ENCODE measurements at regions not wholly inside any gene's neighbourhood (a gene's known extent, or its start where the extent isn't known, plus 50 kb on each side); places are given as distances from the start of the nearest gene placed in this dataset.
"Not testable (repeated sequence)": the region's sequence is repeated elsewhere in the genome, so short reads cannot be mapped to it uniquely, and the experiment has no call there.

- H3K4me3 ChIP-seq; intact Hi-C loops (cut with DNase I; ENCODE audit: low total_unique reads); H3K4me1 ChIP-seq; H3K9me3 ChIP-seq; H3K36me3 ChIP-seq; DNase-seq (ENCODE audit: low spot score in 2 of 2); H3K27me3 ChIP-seq: not testable (repeated sequence)
- peak overlapping the region in 1 of 2 donors; percentile 1 for H3K27ac ChIP-seq
These were observed 99.2 kb downstream of the ATP6V0E2 start for GRCh38 chr7:149972977-149973376.

- H3K27me3 ChIP-seq; H3K4me3 ChIP-seq; H3K9me3 ChIP-seq; intact Hi-C loops (cut with DNase I; ENCODE audit: low total_unique reads); H3K36me3 ChIP-seq; DNase-seq (ENCODE audit: low spot score in 2 of 2); H3K27ac ChIP-seq; H3K4me1 ChIP-seq: not testable (repeated sequence)
These were observed 99.9 kb downstream of the ATP6V0E2 start for GRCh38 chr7:149973681-149974080.

GRCh38 chr7:149975608-149976007 lies 101.8 kb downstream of the ATP6V0E2 start:
- H3K36me3 ChIP-seq; H3K4me1 ChIP-seq; H3K27me3 ChIP-seq; H3K4me3 ChIP-seq; intact Hi-C loops (cut with DNase I; ENCODE audit: low total_unique reads); H3K27ac ChIP-seq; DNase-seq (ENCODE audit: low spot score in 2 of 2); H3K9me3 ChIP-seq: not testable (repeated sequence)

GRCh38 chr7:149978537-149978936 lies 104.8 kb downstream of the ATP6V0E2 start:
- DNase-seq (ENCODE audit: low spot score in 2 of 2); H3K27me3 ChIP-seq; H3K27ac ChIP-seq; H3K36me3 ChIP-seq; intact Hi-C loops (cut with DNase I; ENCODE audit: low total_unique reads); H3K4me1 ChIP-seq; H3K4me3 ChIP-seq; H3K9me3 ChIP-seq: not testable (repeated sequence)

- H3K27ac ChIP-seq; H3K36me3 ChIP-seq; H3K4me3 ChIP-seq; H3K9me3 ChIP-seq; H3K4me1 ChIP-seq; H3K27me3 ChIP-seq; intact Hi-C loops (cut with DNase I; ENCODE audit: low total_unique reads); DNase-seq (ENCODE audit: low spot score in 2 of 2): not testable (repeated sequence)
These were observed 105.2 kb downstream of the ATP6V0E2 start for GRCh38 chr7:149978944-149979343.

GRCh38 chr7:149982537-149983112 lies 108.9 kb downstream of the ATP6V0E2 start:
- H3K9me3 ChIP-seq; H3K4me3 ChIP-seq; H3K27me3 ChIP-seq; H3K27ac ChIP-seq; DNase-seq (ENCODE audit: low spot score in 2 of 2); H3K4me1 ChIP-seq; intact Hi-C loops (cut with DNase I; ENCODE audit: low total_unique reads); H3K36me3 ChIP-seq: not testable (repeated sequence)

- H3K36me3 ChIP-seq; H3K27ac ChIP-seq; H3K27me3 ChIP-seq; H3K9me3 ChIP-seq; H3K4me1 ChIP-seq; intact Hi-C loops (cut with DNase I; ENCODE audit: low total_unique reads); DNase-seq (ENCODE audit: low spot score in 2 of 2); H3K4me3 ChIP-seq: not testable (repeated sequence)
These were observed 113.1 kb downstream of the ATP6V0E2 start for GRCh38 chr7:149986866-149987265.

- H3K36me3 ChIP-seq; H3K27me3 ChIP-seq; H3K4me3 ChIP-seq; H3K4me1 ChIP-seq; H3K27ac ChIP-seq; intact Hi-C loops (cut with DNase I; ENCODE audit: low total_unique reads); H3K9me3 ChIP-seq; DNase-seq (ENCODE audit: low spot score in 2 of 2): not testable (repeated sequence)
These were observed 118.0 kb downstream of the ATP6V0E2 start for GRCh38 chr7:149991652-149992302.

GRCh38 chr7:149992366-149992765 lies 118.6 kb downstream of the ATP6V0E2 start:
- H3K4me1 ChIP-seq; intact Hi-C loops (cut with DNase I; ENCODE audit: low total_unique reads); H3K36me3 ChIP-seq; H3K27me3 ChIP-seq; H3K4me3 ChIP-seq; H3K9me3 ChIP-seq; H3K27ac ChIP-seq; DNase-seq (ENCODE audit: low spot score in 2 of 2): not testable (repeated sequence)

- H3K27ac ChIP-seq; H3K36me3 ChIP-seq; H3K27me3 ChIP-seq; intact Hi-C loops (cut with DNase I; ENCODE audit: low total_unique reads); H3K9me3 ChIP-seq; H3K4me1 ChIP-seq; DNase-seq (ENCODE audit: low spot score in 2 of 2); H3K4me3 ChIP-seq: not testable (repeated sequence)
These were observed 121.7 kb downstream of the ATP6V0E2 start for GRCh38 chr7:149995369-149996026.

- intact Hi-C loops (cut with DNase I; ENCODE audit: low total_unique reads); H3K27ac ChIP-seq; H3K9me3 ChIP-seq; H3K4me3 ChIP-seq; DNase-seq (ENCODE audit: low spot score in 2 of 2); H3K27me3 ChIP-seq; H3K4me1 ChIP-seq; H3K36me3 ChIP-seq: not testable (repeated sequence)
These were observed 127.2 kb downstream of the ATP6V0E2 start for GRCh38 chr7:150000780-150001599.

Measured in breast epithelium (tissue), 4 donors.